ENCODE measurements at regions not wholly inside any gene's neighbourhood (a gene's known extent, or its start where the extent isn't known, plus 50 kb on each side); places are given as distances from the start of the nearest gene placed in this dataset.

DNA sequence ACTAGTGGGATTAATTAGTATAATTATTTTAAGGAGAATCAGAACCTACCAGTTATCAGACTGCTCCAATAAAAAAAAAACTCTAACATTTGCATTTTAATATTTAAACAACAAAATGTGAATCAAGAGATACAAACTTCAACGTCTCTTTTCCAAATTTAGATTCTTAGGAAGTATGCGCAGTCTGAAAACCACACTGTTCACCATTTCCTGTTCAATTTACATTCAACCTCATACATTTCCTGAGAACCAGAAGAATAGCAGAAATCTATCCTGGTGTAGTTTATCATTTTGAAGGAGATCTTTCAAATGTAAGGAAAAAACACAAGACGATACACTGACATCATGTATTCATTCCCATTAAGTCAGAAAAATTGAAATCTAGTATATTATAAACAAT, 869.2 kb downstream of the EFNA5 start:
- TF ChIP-seq, protein P1, sequence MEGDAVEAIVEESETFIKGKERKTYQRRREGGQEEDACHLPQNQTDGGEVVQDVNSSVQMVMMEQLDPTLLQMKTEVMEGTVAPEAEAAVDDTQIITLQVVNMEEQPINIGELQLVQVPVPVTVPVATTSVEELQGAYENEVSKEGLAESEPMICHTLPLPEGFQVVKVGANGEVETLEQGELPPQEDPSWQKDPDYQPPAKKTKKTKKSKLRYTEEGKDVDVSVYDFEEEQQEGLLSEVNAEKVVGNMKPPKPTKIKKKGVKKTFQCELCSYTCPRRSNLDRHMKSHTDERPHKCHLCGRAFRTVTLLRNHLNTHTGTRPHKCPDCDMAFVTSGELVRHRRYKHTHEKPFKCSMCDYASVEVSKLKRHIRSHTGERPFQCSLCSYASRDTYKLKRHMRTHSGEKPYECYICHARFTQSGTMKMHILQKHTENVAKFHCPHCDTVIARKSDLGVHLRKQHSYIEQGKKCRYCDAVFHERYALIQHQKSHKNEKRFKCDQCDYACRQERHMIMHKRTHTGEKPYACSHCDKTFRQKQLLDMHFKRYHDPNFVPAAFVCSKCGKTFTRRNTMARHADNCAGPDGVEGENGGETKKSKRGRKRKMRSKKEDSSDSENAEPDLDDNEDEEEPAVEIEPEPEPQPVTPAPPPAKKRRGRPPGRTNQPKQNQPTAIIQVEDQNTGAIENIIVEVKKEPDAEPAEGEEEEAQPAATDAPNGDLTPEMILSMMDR (IDR thresholded peaks at IDR 0.05): no peak
- no peak for TF ChIP-seq EZH2 (IDR thresholded peaks at IDR 0.05; ENCODE audit: borderline replicate concordance, insufficient read depth, low read depth, low read length, poor library complexity, severe bottlenecking)
